Tibial nerve (tissue), 4 donors: ENCODE measurements at regions not wholly inside any gene's neighbourhood (a gene's known extent, or its start where the extent isn't known, plus 50 kb on each side); places are given as distances from the start of the nearest gene placed in this dataset.
A peak's percentile ranks its signal among the peaks of the same experiment; 100 is the strongest.

ENCODE experiments used
- DNase-seq, 2 donors: peaks; one replicate each; pipeline ENCODE4 v3.0.0-alpha.2; 2019; ENCODE audit warnings: low spot score in 2 of 2
- H3K27ac ChIP-seq, 4 donors: fragments of 200-600 bp; sonication (generic) in 3 of 4; one replicate each; pipeline ENCODE4 v1.5.1; 2017 to 2019; ENCODE audit warnings: mild to moderate bottlenecking in 1 of 4
- H3K27me3 ChIP-seq, 2 donors: fragments of 200-600 bp; sonication (generic) in 1 of 2; one replicate each; pipeline versions ENCODE4 v1.5.1 to v1.6.0; 2017 to 2019
- H3K36me3 ChIP-seq, 3 donors: fragments of 200-600 bp; sonication (generic); one replicate each; pipeline ENCODE4 v1.5.1; 2018 to 2019
- H3K4me1 ChIP-seq, 4 donors: fragments of 200-600 bp; sonication (generic) in 3 of 4; one replicate each; pipeline ENCODE4 v1.5.1; 2017 to 2019
- H3K4me3 ChIP-seq, 4 donors: fragments of 200-600 bp; sonication (generic) in 3 of 4; one replicate each; pipeline ENCODE4 v1.5.1; 2017 to 2019; ENCODE audit warnings: mild to moderate bottlenecking in 1 of 4, moderate library complexity in 1 of 4
- H3K9me3 ChIP-seq, 4 donors: fragments of 200-600 bp; sonication (generic) in 3 of 4; one replicate each; pipeline ENCODE4 v1.5.1; 2017 to 2019
- EP300 ChIP-seq, 2 donors: sonication (generic); formaldehyde crosslinking; IDR thresholded peaks; one replicate each; pipeline ENCODE4 v1.6.1; 2017; ENCODE audit warnings: antibody characterized with exemption in 2 of 2, mild to moderate bottlenecking in 1 of 2
- POLR2A ChIP-seq, 2 donors: fragments of 450-650 bp; IDR thresholded peaks; one replicate each; pipeline ENCODE4 v1.6.1; 2017; ENCODE audit warnings: antibody characterized with exemption in 2 of 2, mild to moderate bottlenecking in 2 of 2, moderate library complexity in 2 of 2
- WGBS, 2 donors: methylation state at CpG; one replicate each; pipeline ENCODE4 v1.1.5; 2018; 5-methylcytosine and 5-hydroxymethylcytosine counted together
- TF ChIP-seq, protein P1 (sequence below), 5 experiments: fragments of 200-600 bp in 3 of 5; fragments of 450-650 bp in 2 of 5; sonication (generic) in 3 of 5; IDR thresholded peaks; one replicate each; pipeline ENCODE4 v1.5.1; 2016 to 2019; ENCODE audit warnings: antibody characterized with exemption in 5 of 5, mild to moderate bottlenecking in 3 of 5, moderate library complexity in 2 of 5

DNA sequence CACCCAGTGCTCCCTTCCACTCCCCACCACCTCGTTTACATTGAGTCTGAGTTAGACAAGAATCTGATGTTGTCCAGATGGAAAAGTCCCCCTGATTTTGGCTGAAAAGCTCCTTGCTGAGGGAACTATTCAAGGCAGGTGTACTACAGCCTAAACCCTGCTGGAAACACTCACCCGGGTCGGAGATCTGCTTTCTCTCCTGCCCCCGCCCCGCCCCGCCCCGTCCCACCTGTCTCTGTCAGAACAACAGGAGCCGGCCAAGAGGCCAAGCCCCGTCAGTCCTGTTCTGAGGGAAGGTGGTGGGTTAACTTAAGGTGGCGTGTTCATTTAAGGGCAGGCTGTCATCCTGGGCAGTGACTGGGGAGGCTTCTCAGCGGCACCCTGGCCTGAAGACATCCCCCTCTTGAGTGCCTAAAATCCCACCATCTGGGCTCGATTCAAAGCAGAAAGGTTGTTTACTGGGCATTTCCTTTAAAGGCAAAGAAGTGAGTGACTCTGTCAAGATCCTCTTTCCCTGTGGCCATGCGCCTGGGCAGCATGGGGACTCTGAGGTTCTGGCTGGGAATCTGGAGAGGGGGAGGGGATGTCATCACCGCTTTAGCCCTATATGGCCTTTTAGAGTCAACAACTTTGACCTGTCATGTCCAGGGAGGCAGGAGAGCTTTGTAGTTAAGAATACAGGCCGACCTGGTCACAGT is 71.1 kb upstream of the NEURL1B start:
- Histone ChIP-seq H3K9me3 (no peaks in the 10 kb centered on the region), H3K27me3 (no peaks in the 10 kb centered on the region), H3K27ac (peak overlapping the region in 2 of 4 donors; percentile 1 to 28), H3K4me3 (no peak overlapping the region), H3K36me3 (no peaks in the 10 kb centered on the region), H3K4me1 (peaks cover 0 to 6% (median 0%) of the 10 kb centered on the region in 4 donors)
- DNase-seq, result no peak
- 38 to 52% methylated on average over 9 to 15 of the region's 15 CpGs for WGBS, 2 donors
- TF ChIP-seq, protein P1, sequence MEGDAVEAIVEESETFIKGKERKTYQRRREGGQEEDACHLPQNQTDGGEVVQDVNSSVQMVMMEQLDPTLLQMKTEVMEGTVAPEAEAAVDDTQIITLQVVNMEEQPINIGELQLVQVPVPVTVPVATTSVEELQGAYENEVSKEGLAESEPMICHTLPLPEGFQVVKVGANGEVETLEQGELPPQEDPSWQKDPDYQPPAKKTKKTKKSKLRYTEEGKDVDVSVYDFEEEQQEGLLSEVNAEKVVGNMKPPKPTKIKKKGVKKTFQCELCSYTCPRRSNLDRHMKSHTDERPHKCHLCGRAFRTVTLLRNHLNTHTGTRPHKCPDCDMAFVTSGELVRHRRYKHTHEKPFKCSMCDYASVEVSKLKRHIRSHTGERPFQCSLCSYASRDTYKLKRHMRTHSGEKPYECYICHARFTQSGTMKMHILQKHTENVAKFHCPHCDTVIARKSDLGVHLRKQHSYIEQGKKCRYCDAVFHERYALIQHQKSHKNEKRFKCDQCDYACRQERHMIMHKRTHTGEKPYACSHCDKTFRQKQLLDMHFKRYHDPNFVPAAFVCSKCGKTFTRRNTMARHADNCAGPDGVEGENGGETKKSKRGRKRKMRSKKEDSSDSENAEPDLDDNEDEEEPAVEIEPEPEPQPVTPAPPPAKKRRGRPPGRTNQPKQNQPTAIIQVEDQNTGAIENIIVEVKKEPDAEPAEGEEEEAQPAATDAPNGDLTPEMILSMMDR (IDR thresholded peaks at IDR 0.05), result no peak
- TF ChIP-seq POLR2A (IDR thresholded peaks at IDR 0.05) (no peak), EP300 (IDR thresholded peaks at IDR 0.05) (no peak)

DNA sequence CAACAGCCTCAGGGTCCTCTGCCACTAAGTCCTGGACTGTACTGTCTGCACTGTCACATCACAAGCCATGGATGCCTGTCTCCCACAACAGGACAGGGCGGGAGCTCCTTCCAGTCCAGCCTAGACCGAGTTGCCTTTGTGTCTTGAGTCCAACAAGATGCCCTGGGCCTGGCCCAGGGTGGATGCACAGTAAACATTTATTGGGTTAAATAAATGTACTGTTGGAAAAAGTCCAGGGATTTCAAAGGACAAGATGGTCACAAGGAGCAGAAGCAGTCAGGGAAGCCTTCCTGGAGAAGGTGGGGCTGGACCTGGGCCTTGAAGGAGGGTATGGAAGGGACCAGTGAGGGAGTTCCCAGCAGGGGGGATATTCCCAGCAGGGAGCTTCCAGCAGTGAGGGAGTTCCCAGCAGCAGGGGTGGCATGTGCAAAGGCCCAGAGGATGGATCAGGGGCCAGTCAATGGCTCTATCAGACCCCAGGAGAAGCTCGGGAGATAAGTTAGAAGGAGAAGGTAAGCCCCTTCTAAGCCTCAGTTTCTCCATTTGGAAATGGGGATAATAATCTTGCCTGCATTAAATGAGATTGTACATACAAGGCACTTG is 72.7 kb upstream of the NEURL1B start:
- 78 to 88% methylated on average over 3 of the region's 3 CpGs for WGBS, 2 donors
- H3K27ac ChIP-seq, result no peak overlapping the region
- no peak for DNase-seq

DNA sequence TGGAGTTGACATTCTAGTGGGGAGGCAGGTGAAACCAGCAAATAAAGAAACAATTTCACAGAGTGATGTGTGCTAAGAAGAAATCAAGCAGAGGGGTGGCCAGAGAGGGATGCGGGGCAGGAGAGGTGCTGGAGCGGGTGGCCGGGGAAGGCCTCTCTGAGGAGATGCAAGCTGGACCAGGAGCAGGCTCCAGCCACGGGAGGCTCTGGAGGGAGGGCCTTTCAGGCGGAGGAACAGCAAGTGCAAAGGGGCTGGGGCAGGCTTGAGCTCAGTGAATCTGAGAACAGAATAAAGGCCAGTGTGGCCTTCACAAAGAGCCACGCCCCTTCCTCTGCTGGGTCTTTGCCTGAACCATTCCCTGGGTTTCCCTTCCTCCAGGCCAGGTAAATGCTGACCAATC is 73.2 kb upstream of the NEURL1B start:
- TF ChIP-seq POLR2A (IDR thresholded peaks at IDR 0.05) (no peak), EP300 (IDR thresholded peaks at IDR 0.05) (no peak)
- TF ChIP-seq, protein P1 (IDR thresholded peaks at IDR 0.05), result no peak
- Histone ChIP-seq H3K27me3 (no peaks in the 10 kb centered on the region), H3K4me3 (no peak overlapping the region), H3K4me1 (no peaks in the 10 kb centered on the region), H3K9me3 (no peaks in the 10 kb centered on the region), H3K27ac (no peak overlapping the region), H3K36me3 (no peaks in the 10 kb centered on the region)
- no peak for DNase-seq
- 95 to 97% methylated on average over 6 of the region's 6 CpGs for WGBS, 2 donors

More for the DNA sequence above, 72.7 kb upstream of the NEURL1B start:
- Histone ChIP-seq H3K27me3 (no peaks in the 10 kb centered on the region), H3K4me1 (no peaks in the 10 kb centered on the region), H3K36me3 (no peaks in the 10 kb centered on the region), H3K9me3 (no peaks in the 10 kb centered on the region), H3K4me3 (no peak overlapping the region)
- TF ChIP-seq EP300 (IDR thresholded peaks at IDR 0.05) (no peak), POLR2A (IDR thresholded peaks at IDR 0.05) (no peak)
- TF ChIP-seq, protein P1 (IDR thresholded peaks at IDR 0.05), result no peak

DNA sequence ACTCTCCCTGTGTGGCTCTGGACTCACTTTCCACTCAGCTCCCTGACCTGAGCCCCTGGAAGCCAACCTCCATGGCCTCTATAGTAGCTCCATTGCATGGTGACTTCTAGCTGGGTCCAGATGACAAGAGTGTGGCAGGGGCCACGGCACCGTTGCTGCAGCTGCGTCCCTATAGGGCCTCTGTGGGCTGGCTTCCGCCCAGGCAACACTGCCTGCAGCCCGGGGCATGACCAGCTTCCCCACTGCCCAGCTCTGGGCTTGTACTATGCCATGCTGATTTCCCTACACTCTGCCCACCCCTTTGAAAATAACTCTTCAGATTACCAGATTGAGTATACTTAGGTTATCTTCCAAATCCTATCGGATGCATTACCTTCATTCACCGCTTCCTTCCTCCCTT is 73.8 kb upstream of the NEURL1B start:
- Histone ChIP-seq H3K4me1 (no peaks in the 10 kb centered on the region), H3K4me3 (no peak overlapping the region), H3K36me3 (no peaks in the 10 kb centered on the region), H3K27ac (no peak overlapping the region), H3K27me3 (no peaks in the 10 kb centered on the region), H3K9me3 (no peaks in the 10 kb centered on the region)
- TF ChIP-seq POLR2A (IDR thresholded peaks at IDR 0.05), result no peak
- TF ChIP-seq, protein P1 (IDR thresholded peaks at IDR 0.05), result no peak
- no peak for TF ChIP-seq EP300 (IDR thresholded peaks at IDR 0.05)
- WGBS, 2 donors, result 78 to 85% methylated on average over 7 of the region's 7 CpGs
- DNase-seq, result no peak

DNA sequence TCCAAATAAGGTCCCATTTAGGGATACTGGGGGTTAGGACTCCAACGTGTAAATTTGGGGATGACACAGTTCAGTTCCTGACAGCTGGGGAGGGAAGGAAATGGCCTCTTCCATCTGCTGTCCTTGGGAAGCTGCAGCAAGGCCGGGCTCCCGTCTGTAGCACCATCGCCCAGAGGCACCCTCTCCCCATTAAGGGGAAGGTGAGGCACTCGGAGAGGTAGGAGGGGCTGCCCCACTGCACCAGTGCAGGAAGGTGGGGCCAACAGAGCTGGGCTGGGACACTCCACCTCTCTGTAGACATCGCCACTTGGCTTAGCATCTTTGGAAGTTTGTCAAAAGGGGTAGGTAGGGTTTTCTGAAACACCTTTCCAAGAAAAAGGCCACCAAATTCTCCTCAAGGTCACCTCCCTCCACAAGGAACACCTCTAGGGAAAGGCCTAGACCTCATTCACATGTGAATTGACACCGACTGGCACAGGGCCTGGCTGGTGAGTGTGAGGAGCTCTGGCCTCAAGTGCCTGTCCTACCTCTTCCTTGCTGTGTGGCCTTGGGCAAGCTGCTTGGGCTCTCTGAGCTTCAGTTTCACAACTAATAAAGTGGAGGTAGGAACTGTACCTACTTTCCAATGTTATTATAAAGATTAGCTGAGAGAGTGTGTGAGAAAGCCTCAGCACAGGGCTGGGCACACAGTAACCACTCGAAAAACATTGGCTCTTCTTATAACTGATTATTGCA is 75.0 kb upstream of the NEURL1B start:
- Histone ChIP-seq H3K27ac (no peak overlapping the region), H3K36me3 (no peaks in the 10 kb centered on the region), H3K4me3 (no peak overlapping the region), H3K9me3 (no peaks in the 10 kb centered on the region), H3K4me1 (no peaks in the 10 kb centered on the region), H3K27me3 (no peaks in the 10 kb centered on the region)
- no peak for DNase-seq
- TF ChIP-seq, protein P1 (IDR thresholded peaks at IDR 0.05), result no peak
- TF ChIP-seq EP300 (IDR thresholded peaks at IDR 0.05), result no peak
- no peak for TF ChIP-seq POLR2A (IDR thresholded peaks at IDR 0.05)
- WGBS, 2 donors, result 86 to 87% methylated on average over 8 of the region's 8 CpGs
